ENCODE measurements at regions not wholly inside any gene's neighbourhood (a gene's known extent, or its start where the extent isn't known, plus 50 kb on each side); places are given as distances from the start of the nearest gene placed in this dataset.
"Not testable (repeated sequence)": the region's sequence is repeated elsewhere in the genome, so short reads cannot be mapped to it uniquely, and the experiment has no call there.

- DNase-seq, result no peak
Measured at GRCh38 chr10:45514291-45515270, 140.6 kb downstream of the ALOX5 start.

GRCh38 chr10:45513551-45513950 lies 139.5 kb downstream of the ALOX5 start:
- DNase-seq, result no peak

DNA sequence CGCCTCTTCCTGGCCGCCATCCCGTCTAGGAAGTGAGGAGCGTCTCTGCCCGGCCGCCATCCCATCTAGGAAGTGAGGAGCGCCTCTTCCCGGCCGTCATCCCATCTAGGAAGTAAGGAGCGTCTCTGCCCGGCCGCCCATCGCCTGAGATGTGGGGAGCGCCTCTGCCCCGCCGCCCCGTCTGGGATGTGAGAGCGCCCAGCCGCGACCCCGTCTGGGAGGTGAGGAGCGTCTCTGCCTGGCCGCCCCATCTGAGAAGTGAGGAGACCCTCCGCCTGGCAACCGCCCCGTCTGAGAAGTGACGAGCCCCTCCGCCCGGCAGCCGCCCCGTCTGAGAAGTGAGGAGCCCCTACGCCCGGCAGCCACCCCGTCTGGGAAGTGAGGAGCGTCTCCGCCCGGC lies 137.9 kb downstream of the ALOX5 start:
- DNase-seq, result not testable (repeated sequence)

GRCh38 chr10:45509491-45509890 lies 135.5 kb downstream of the ALOX5 start:
- DNase-seq, result no peak

DNA sequence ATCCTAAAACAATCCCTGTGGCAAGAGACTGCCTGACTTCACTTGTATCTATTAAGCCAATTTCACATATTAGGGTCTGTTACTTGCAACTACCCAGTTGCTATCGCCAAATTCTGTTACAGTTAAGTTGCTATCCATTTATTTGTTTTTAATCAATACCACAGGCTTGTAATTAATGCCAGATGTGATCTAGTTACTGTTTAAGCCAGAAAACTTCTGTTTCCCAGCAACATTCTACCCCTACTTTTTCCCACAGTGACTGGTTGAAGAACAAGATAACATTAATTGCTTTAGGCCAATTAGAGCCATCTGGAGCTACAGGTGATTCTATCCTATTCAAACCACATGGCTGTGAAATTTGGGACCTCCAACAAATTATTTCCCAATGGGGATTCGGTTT lies 131.3 kb downstream of the ALOX5 start:
- no peak for DNase-seq

- DNase-seq, result no peak
Measured at GRCh38 chr10:45502458-45502857, 128.4 kb downstream of the ALOX5 start.

DNA sequence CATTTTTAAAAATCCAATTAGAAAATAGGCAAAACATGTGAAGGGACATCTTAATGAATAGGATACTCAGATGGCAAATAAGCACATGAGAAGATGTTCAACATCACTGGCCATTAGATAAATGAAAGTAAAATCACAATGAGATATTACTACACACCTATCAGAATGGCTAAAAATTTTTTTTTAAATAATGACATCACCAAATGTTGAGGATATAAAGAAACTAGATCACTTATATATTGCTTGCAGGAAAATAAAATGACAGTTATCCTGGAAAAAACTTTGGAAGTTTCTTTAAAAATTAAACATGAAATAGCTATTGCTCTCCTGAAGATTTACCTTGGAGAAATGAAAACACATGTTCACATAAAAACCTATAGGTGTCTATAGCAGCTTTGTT lies 127.8 kb downstream of the ALOX5 start:
- no peak for DNase-seq

DNA sequence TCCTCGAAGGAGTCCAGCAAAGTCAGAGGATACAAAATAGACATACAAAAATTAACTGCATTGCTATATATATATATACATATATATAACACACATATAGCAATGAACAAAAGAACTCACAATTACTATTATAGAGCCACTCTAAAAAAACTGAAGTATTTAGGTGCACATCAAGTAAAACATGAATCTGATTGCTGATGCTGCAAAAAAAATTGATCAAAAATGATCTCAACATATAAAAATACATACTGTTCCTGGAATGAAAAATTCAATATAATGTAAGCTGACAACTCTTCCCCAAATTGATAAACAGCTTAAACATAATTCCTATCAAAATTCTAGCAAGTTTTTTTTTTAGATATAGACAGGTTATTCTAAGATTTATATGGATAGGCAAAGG lies 126.8 kb downstream of the ALOX5 start:
- no peak for DNase-seq

- DNase-seq, result no peak
Measured at GRCh38 chr10:45500304-45500703, 126.3 kb downstream of the ALOX5 start.

- DNase-seq, result no peak
Measured at GRCh38 chr10:45495438-45496152, 121.6 kb downstream of the ALOX5 start.
